Kidney epithelial cell (primary cell): ENCODE measurements at regions not wholly inside any gene's neighbourhood (a gene's known extent, or its start where the extent isn't known, plus 50 kb on each side); places are given as distances from the start of the nearest gene placed in this dataset.
A peak's percentile ranks its signal among the peaks of the same experiment; 100 is the strongest.

ENCODE experiments used
- DNase-seq: peaks from one replicate; pipeline ENCODE4 v3.0.0-alpha.2; 2010; ENCODE audit warnings: low read depth
- H3K27me3 ChIP-seq: 2 replicates; pipeline ENCODE4 v1.6.0; 2011; ENCODE audit warnings: low read length; ENCODE audit not compliant: control insufficient read depth, insufficient read depth
- H3K36me3 ChIP-seq: 2 replicates; pipeline ENCODE4 v1.5.1; 2011; ENCODE audit warnings: low read length; ENCODE audit not compliant: control insufficient read depth, insufficient read depth
- H3K4me3 ChIP-seq: 2 replicates; pipeline ENCODE4 v1.5.1; 2011; ENCODE audit warnings: low read depth, mild to moderate bottlenecking, control low read depth, low read length
- CTCF ChIP-seq: IDR thresholded peaks from 2 replicates; pipeline ENCODE4 v1.5.1; 2011; ENCODE audit warnings: mild to moderate bottlenecking, moderate library complexity, low read length, control low read depth, inconsistent platforms; ENCODE audit not compliant: insufficient read depth, poor library complexity, severe bottlenecking

- Histone ChIP-seq H3K27me3 (no peaks in the 10 kb centered on the region), H3K36me3 (no peaks in the 10 kb centered on the region), H3K4me3 (no peak overlapping the region)
- no peak for DNase-seq
- no peak for TF ChIP-seq CTCF
These were observed 65.7 kb upstream of the FLT1 start for GRCh38 chr13:28560612-28561011.

GRCh38 chr13:28559636-28560259, 64.8 kb upstream of the FLT1 start:
- no peak for DNase-seq
- H3K36me3 ChIP-seq: no peaks in the 10 kb centered on the region
- H3K27me3 ChIP-seq: no peaks in the 10 kb centered on the region
- no peak for TF ChIP-seq CTCF
- H3K4me3 ChIP-seq: no peak overlapping the region

- Histone ChIP-seq H3K27me3 (no peaks in the 10 kb centered on the region), H3K4me3 (no peak overlapping the region), H3K36me3 (no peaks in the 10 kb centered on the region)
- DNase-seq: no peak
- no peak for TF ChIP-seq CTCF
These were observed 63.6 kb upstream of the FLT1 start for GRCh38 chr13:28558567-28558966.

GRCh38 chr13:28557725-28558520, 63.0 kb upstream of the FLT1 start:
- H3K4me3 ChIP-seq: no peak overlapping the region
- H3K36me3 ChIP-seq: no peaks in the 10 kb centered on the region
- TF ChIP-seq CTCF: no peak
- DNase-seq: peak; percentile 29
- no peaks in the 10 kb centered on the region for H3K27me3 ChIP-seq

GRCh38 chr13:28555096-28555495, 60.2 kb upstream of the FLT1 start:
- Histone ChIP-seq H3K27me3 (no peaks in the 10 kb centered on the region), H3K4me3 (no peak overlapping the region), H3K36me3 (no peaks in the 10 kb centered on the region)
- no peak for TF ChIP-seq CTCF
- DNase-seq: no peak
